ENCODE measurements at regions not wholly inside any gene's neighbourhood (a gene's known extent, or its start where the extent isn't known, plus 50 kb on each side); places are given as distances from the start of the nearest gene placed in this dataset.

DNA sequence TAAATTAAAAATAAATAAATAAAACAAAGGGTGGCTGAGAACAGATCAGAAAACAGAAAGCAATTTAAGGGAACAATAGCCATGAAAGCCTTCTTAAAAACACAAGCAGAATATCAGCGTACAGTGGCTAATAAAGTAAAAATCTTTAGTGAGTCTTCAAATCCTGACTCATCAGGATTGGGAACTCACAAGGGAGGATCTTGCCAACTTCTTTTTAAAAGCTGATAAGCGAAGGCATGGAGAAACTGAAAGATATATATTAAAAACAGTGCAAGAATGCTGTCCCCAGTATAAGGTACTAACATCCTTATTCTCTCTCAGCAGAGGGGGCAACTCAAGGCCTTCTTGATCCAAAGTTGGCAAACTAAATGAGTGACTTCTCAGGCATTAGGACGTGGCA is 180.1 kb downstream of the DHX15 start:
- no peak for DNase-seq
- Histone ChIP-seq H3K9me3 (no peaks in the 10 kb centered on the region), H3K36me3 (no peaks in the 10 kb centered on the region), H3K4me3 (no peak overlapping the region), H3K4me1 (ENCODE audit: insufficient read depth) (no peaks in the 10 kb centered on the region), H3K27me3 (no peaks in the 10 kb centered on the region), H3K27ac (no peak overlapping the region)
- intact Hi-C loops (cut with DNase I): no loop called here
- WGBS, 3 donors: 44 to 53% (median 49%) methylated on average over 3 of the region's 3 CpGs
- TF ChIP-seq, protein P1, sequence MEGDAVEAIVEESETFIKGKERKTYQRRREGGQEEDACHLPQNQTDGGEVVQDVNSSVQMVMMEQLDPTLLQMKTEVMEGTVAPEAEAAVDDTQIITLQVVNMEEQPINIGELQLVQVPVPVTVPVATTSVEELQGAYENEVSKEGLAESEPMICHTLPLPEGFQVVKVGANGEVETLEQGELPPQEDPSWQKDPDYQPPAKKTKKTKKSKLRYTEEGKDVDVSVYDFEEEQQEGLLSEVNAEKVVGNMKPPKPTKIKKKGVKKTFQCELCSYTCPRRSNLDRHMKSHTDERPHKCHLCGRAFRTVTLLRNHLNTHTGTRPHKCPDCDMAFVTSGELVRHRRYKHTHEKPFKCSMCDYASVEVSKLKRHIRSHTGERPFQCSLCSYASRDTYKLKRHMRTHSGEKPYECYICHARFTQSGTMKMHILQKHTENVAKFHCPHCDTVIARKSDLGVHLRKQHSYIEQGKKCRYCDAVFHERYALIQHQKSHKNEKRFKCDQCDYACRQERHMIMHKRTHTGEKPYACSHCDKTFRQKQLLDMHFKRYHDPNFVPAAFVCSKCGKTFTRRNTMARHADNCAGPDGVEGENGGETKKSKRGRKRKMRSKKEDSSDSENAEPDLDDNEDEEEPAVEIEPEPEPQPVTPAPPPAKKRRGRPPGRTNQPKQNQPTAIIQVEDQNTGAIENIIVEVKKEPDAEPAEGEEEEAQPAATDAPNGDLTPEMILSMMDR (IDR thresholded peaks at IDR 0.05): no peak
- TF ChIP-seq EP300 (IDR thresholded peaks at IDR 0.05) (no peak), POLR2A (IDR thresholded peaks at IDR 0.05) (no peak)

DNA sequence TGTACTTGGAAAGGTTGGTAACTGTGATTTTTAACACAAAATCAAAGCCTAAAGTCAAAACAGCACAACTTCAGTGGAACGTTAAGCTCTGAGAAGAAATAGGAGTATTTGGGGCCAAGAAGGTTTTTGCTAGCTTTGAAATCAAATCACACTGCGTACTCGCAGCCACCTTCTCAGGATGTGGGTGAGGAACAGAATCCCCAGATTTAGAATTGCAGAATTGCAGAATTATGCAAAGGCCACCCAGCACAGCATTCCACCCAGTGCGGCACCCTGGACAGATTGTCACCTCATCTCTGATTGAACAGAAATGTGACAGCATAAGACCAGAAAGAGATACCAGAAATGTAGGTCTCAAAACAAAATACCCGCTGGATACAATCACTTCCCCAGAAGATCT is 181.1 kb downstream of the DHX15 start:
- no peaks in the 10 kb centered on the region for H3K36me3 ChIP-seq
- TF ChIP-seq EP300 (IDR thresholded peaks at IDR 0.05) (no peak), POLR2A (IDR thresholded peaks at IDR 0.05) (no peak)
- TF ChIP-seq, protein P1 (IDR thresholded peaks at IDR 0.05): no peak
- H3K4me3 ChIP-seq: no peak overlapping the region
- DNase-seq: no peak
- 73 to 77% (median 77%) methylated on average over 5 of the region's 5 CpGs for WGBS, 3 donors
- H3K4me1 ChIP-seq (ENCODE audit: insufficient read depth): no peaks in the 10 kb centered on the region
- H3K9me3 ChIP-seq: no peaks in the 10 kb centered on the region
- intact Hi-C loops (cut with DNase I): no loop called here
- no peak overlapping the region for H3K27ac ChIP-seq
- H3K27me3 ChIP-seq: no peaks in the 10 kb centered on the region

- intact Hi-C loops (cut with DNase I): no loop called here
- no peak overlapping the region for H3K4me3 ChIP-seq
- TF ChIP-seq, protein P1 (IDR thresholded peaks at IDR 0.05): no peak
- TF ChIP-seq POLR2A (IDR thresholded peaks at IDR 0.05) (no peak), EP300 (IDR thresholded peaks at IDR 0.05) (no peak)
- no peaks in the 10 kb centered on the region for H3K36me3 ChIP-seq
- no peaks in the 10 kb centered on the region for H3K27me3 ChIP-seq
- no peaks in the 10 kb centered on the region for H3K4me1 ChIP-seq (ENCODE audit: insufficient read depth)
- 95 to 97% (median 96%) methylated on average over 3 of the region's 3 CpGs for WGBS, 3 donors
- no peaks in the 10 kb centered on the region for H3K9me3 ChIP-seq
- DNase-seq: no peak
- H3K27ac ChIP-seq: no peak overlapping the region
Measured at GRCh38 chr4:24400537-24400936, 183.8 kb downstream of the DHX15 start.

DNA sequence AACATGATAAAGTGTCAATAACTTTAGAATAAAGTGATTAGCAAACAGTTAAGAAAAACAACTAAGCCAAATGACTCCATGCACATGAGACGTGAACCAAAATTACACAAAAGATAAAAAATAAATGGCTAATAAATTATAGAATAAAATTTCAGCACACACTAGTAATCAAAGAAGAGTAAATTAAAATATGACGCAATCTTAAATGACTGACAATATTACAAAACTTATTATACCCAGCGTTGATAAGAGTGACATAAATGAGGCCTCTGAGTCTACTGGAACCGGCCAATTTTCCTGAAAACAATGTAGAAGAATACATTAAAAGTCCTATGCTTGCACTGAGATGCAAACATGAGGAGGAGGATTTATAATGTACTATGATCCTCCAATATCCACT is 187.4 kb downstream of the DHX15 start:
- Histone ChIP-seq H3K4me3 (no peak overlapping the region), H3K27me3 (no peaks in the 10 kb centered on the region), H3K27ac (no peak overlapping the region), H3K36me3 (no peaks in the 10 kb centered on the region), H3K9me3 (no peaks in the 10 kb centered on the region), H3K4me1 (ENCODE audit: insufficient read depth) (no peaks in the 10 kb centered on the region)
- no peak for DNase-seq
- WGBS, 3 donors: 76 to 88% (median 76%) methylated on average over 4 of the region's 4 CpGs
- TF ChIP-seq, protein P1 (IDR thresholded peaks at IDR 0.05): no peak
- TF ChIP-seq EP300 (IDR thresholded peaks at IDR 0.05) (no peak), POLR2A (IDR thresholded peaks at IDR 0.05) (no peak)
- intact Hi-C loops (cut with DNase I): no loop called here

- 86 to 91% (median 89%) methylated on average over 7 of the region's 7 CpGs for WGBS, 3 donors
- H3K4me3 ChIP-seq: no peak overlapping the region
- DNase-seq: no peak
- H3K27ac ChIP-seq: no peak overlapping the region
- TF ChIP-seq POLR2A (IDR thresholded peaks at IDR 0.05) (no peak), EP300 (IDR thresholded peaks at IDR 0.05) (no peak)
- TF ChIP-seq, protein P1 (IDR thresholded peaks at IDR 0.05): no peak
- no peaks in the 10 kb centered on the region for H3K4me1 ChIP-seq (ENCODE audit: insufficient read depth)
- intact Hi-C loops (cut with DNase I): no loop called here
- H3K36me3 ChIP-seq: no peaks in the 10 kb centered on the region
- H3K9me3 ChIP-seq: no peaks in the 10 kb centered on the region
- no peaks in the 10 kb centered on the region for H3K27me3 ChIP-seq
Measured at GRCh38 chr4:24395937-24396336, 188.4 kb downstream of the DHX15 start.

Data from ovary (tissue), 7 donors.